T-helper 1 cell treated with Interleukin-12 subunit alpha and Interleukin-12 subunit beta and Interleukin-4 antibody, amounts not matched to agents 30 ng/mL and 1 ng/mL, for 36 hours (primary cell): ENCODE measurements at regions not wholly inside any gene's neighbourhood (a gene's known extent, or its start where the extent isn't known, plus 50 kb on each side); places are given as distances from the start of the nearest gene placed in this dataset.

Experiments used
- intact Hi-C: fragments of 100-400 bp; cut with micrococcal nuclease; formaldehyde crosslinking; loops from one replicate; pipeline ENCODE4 v1.15.1; 2024

GRCh38 chr4:130147641-130148040, 1051.7 kb downstream of the C4orf33 start:
- intact Hi-C loops: no loop called here

- intact Hi-C loops: no loop called here
Observed at GRCh38 chr4:130154901-130155300, 1058.9 kb downstream of the C4orf33 start.

- intact Hi-C loops: no loop called here
Observed at GRCh38 chr4:130163701-130164100, 1067.7 kb downstream of the C4orf33 start.

- intact Hi-C loops: no loop called here
Observed at GRCh38 chr4:130165381-130165780, 1069.4 kb downstream of the C4orf33 start.

GRCh38 chr4:130172156-130172555, 1076.2 kb downstream of the C4orf33 start:
- intact Hi-C loops: no loop called here

- intact Hi-C loops: no loop called here
Observed at GRCh38 chr4:130178106-130178505, 1082.2 kb downstream of the C4orf33 start.

- intact Hi-C loops: no loop called here
Observed at GRCh38 chr4:130183096-130183495, 1087.1 kb downstream of the C4orf33 start.

- intact Hi-C loops: no loop called here
Observed at GRCh38 chr4:130183766-130184165, 1087.8 kb downstream of the C4orf33 start.

GRCh38 chr4:130185123-130185522, 1089.2 kb downstream of the C4orf33 start:
- intact Hi-C loops: no loop called here

- intact Hi-C loops: no loop called here
Observed at GRCh38 chr4:130186931-130187330, 1091.0 kb downstream of the C4orf33 start.

GRCh38 chr4:130187587-130187986, 1091.6 kb downstream of the C4orf33 start:
- intact Hi-C loops: no loop called here

- intact Hi-C loops: no loop called here
Observed at GRCh38 chr4:130192787-130193186, 1096.8 kb downstream of the C4orf33 start.

- intact Hi-C loops: no loop called here
Observed at GRCh38 chr4:130197946-130198345, 1102.0 kb downstream of the C4orf33 start.

- intact Hi-C loops: no loop called here
Observed at GRCh38 chr4:130203571-130203970, 1107.6 kb downstream of the C4orf33 start.

- intact Hi-C loops: no loop called here
Observed at GRCh38 chr4:130210864-130211263, 1114.9 kb downstream of the C4orf33 start.

- intact Hi-C loops: no loop called here
Observed at GRCh38 chr4:130214268-130214667, 1118.3 kb downstream of the C4orf33 start.

- intact Hi-C loops: loop anchor here (10.0 kb wide), 1 partner anchor 219 kb away; no protein-coding TSS in a partner anchor
Observed at GRCh38 chr4:130233377-130234047, 1137.6 kb downstream of the C4orf33 start.

GRCh38 chr4:130238121-130238520, 1142.2 kb downstream of the C4orf33 start:
- intact Hi-C loops: loop anchor here (10.0 kb wide), 1 partner anchor 223 kb away; no protein-coding TSS in a partner anchor

- intact Hi-C loops: no loop called here
Observed at GRCh38 chr4:130249002-130249401, 1153.0 kb downstream of the C4orf33 start.

- intact Hi-C loops: no loop called here
Observed at GRCh38 chr4:130257271-130257670, 1161.3 kb downstream of the C4orf33 start.

- intact Hi-C loops: no loop called here
Observed at GRCh38 chr4:130266814-130267213, 1170.9 kb downstream of the C4orf33 start.

GRCh38 chr4:130288576-130288975, 1192.6 kb downstream of the C4orf33 start:
- intact Hi-C loops: no loop called here

- intact Hi-C loops: no loop called here
Observed at GRCh38 chr4:130293692-130294091, 1197.7 kb downstream of the C4orf33 start.
